ENCODE measurements at regions not wholly inside any gene's neighbourhood (a gene's known extent, or its start where the extent isn't known, plus 50 kb on each side); places are given as distances from the start of the nearest gene placed in this dataset.

GRCh38 chr1:2966449-2967328, 54.6 kb upstream of the ACTRT2 start:
- no peak for TF ChIP-seq EZH2 (IDR thresholded peaks at IDR 0.05; ENCODE audit: borderline replicate concordance, low read depth, low read length, poor library complexity, severe bottlenecking)
- TF ChIP-seq CTCF (conservative IDR thresholded peaks at IDR 0.05; ENCODE audit: low read depth, low read length) = no peak
